HepG2 (cell line): ENCODE measurements at regions not wholly inside any gene's neighbourhood (a gene's known extent, or its start where the extent isn't known, plus 50 kb on each side); places are given as distances from the start of the nearest gene placed in this dataset.

Experiments used
- FIP1L1 ChIP-seq: fragments of 200-400 bp; formaldehyde crosslinking; IDR thresholded peaks from 2 replicates; pipeline ENCODE4 v1.6.1; 2018; ENCODE audit warnings: low read depth, mild to moderate bottlenecking, low read length, moderate library complexity, borderline replicate concordance; ENCODE audit not compliant: insufficient read depth
- FOXC1 ChIP-seq: sonication (generic); formaldehyde crosslinking; IDR thresholded peaks from 2 replicates; pipeline ENCODE4 v1.8.0; 2022; ENCODE audit warnings: mild to moderate bottlenecking, missing genetic modification reagents, borderline replicate concordance
- SMAD1 ChIP-seq: sonication (generic); formaldehyde crosslinking; IDR thresholded peaks from 2 replicates; pipeline ENCODE4 v1.4.0; 2020; ENCODE audit warnings: missing genetic modification reagents, low read depth, mild to moderate bottlenecking, borderline replicate concordance
- SOX13 ChIP-seq, 3 experiments: fragments of 450-650 bp in 1 of 3; sonication (generic) in 1 of 3; formaldehyde crosslinking in 1 of 3; IDR thresholded peaks in 2 of 3; conservative IDR thresholded peaks in 1 of 3; 2 replicates each; pipeline versions ENCODE4 v1.5.0 to v1.6.1; 2016 to 2020; ENCODE audit warnings: antibody characterized with exemption in 1 of 3, mild to moderate bottlenecking in 1 of 3, missing compliant biosample characterization in 1 of 3, missing genetic modification reagents in 1 of 3, moderate library complexity in 1 of 3
- SP4 ChIP-seq: sonication (generic); formaldehyde crosslinking; IDR thresholded peaks from 2 replicates; pipeline ENCODE4 v1.8.1; 2023; ENCODE audit warnings: mild to moderate bottlenecking, missing genetic modification reagents
- TGIF2 ChIP-seq: IDR thresholded peaks from 2 replicates; pipeline ENCODE4 v1.6.1; 2016; ENCODE audit warnings: control low read depth, missing compliant biosample characterization
- ZFP1 ChIP-seq: IDR thresholded peaks from 2 replicates; pipeline ENCODE4 v1.6.1; 2016
- ZFP41 ChIP-seq: sonication (generic); formaldehyde crosslinking; IDR thresholded peaks from 2 replicates; pipeline ENCODE4 v1.4.0; 2020; ENCODE audit warnings: mild to moderate bottlenecking, missing genetic modification reagents, borderline replicate concordance
- ZFP82 ChIP-seq: sonication (generic); formaldehyde crosslinking; IDR thresholded peaks from 2 replicates; pipeline ENCODE4 v1.5.1; 2020; ENCODE audit warnings: mild to moderate bottlenecking, missing genetic modification reagents, borderline replicate concordance
- ZFY ChIP-seq: sonication (generic); formaldehyde crosslinking; IDR thresholded peaks from 2 replicates; pipeline ENCODE4 v1.4.0; 2020; ENCODE audit warnings: missing genetic modification reagents
- ZNF891 ChIP-seq: sonication (generic); formaldehyde crosslinking; IDR thresholded peaks from 2 replicates; pipeline ENCODE4 v1.5.0; 2020; ENCODE audit warnings: mild to moderate bottlenecking, missing genetic modification reagents
- TF ChIP-seq, protein P1 (sequence below): sonication (generic); formaldehyde crosslinking; IDR thresholded peaks from 2 replicates; pipeline ENCODE4 v1.4.0; 2020; ENCODE audit warnings: mild to moderate bottlenecking, missing genetic modification reagents, borderline replicate concordance
- TF ChIP-seq, protein P2 (sequence below): sonication (generic); formaldehyde crosslinking; conservative IDR thresholded peaks from 2 replicates; pipeline ENCODE4 v1.4.0; 2020; ENCODE audit warnings: missing genetic modification reagents
- TF ChIP-seq, protein P3 (sequence below): fragments of 450-650 bp; IDR thresholded peaks from 2 replicates; pipeline ENCODE4 v1.6.1; 2016
- TF ChIP-seq, protein P4 (sequence below): sonication (generic); formaldehyde crosslinking; conservative IDR thresholded peaks from 2 replicates; pipeline ENCODE4 v1.4.0; 2020; ENCODE audit warnings: missing genetic modification reagents
- TF ChIP-seq, protein P5 (sequence below): sonication (generic); formaldehyde crosslinking; IDR thresholded peaks from 2 replicates; pipeline ENCODE4 v1.8.0; 2022; ENCODE audit warnings: mild to moderate bottlenecking, missing genetic modification reagents, borderline replicate concordance
- TF ChIP-seq, protein P6 (sequence below): IDR thresholded peaks from 2 replicates; pipeline ENCODE4 v1.6.1; 2016; ENCODE audit warnings: control low read depth

DNA sequence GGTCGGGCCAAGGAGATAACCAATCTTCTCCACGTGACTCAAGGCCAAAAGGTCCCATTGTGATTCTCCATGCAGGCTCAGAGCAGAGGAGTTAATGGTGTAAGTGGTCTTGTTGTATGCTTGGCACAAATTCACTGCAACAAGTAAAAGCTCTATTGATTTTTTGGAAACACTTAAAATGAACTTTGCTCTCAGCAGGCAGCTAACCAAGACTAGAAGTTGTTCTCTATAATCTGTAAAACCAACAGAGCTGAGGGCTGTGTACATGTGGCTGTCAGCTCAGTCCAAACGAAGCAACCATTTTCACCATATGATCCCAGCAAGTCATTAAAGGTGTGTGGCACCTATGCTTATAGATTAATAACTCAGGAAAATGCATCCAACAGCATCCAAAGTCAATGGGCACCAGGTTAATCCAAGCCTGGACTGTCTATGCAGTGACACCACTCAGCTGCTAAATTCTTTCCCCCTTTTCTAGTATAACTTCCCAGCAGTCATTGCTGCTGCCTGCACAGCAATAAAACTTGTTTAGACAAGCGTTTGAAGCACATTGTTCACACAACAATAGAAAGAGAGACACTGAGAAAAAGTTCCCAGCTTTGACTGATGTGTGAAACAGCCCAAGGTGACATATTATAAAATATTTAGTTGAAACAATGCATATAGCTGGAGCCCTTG, 603.8 kb upstream of the ADAMTS9 start (continued):
- TF ChIP-seq, protein P1, sequence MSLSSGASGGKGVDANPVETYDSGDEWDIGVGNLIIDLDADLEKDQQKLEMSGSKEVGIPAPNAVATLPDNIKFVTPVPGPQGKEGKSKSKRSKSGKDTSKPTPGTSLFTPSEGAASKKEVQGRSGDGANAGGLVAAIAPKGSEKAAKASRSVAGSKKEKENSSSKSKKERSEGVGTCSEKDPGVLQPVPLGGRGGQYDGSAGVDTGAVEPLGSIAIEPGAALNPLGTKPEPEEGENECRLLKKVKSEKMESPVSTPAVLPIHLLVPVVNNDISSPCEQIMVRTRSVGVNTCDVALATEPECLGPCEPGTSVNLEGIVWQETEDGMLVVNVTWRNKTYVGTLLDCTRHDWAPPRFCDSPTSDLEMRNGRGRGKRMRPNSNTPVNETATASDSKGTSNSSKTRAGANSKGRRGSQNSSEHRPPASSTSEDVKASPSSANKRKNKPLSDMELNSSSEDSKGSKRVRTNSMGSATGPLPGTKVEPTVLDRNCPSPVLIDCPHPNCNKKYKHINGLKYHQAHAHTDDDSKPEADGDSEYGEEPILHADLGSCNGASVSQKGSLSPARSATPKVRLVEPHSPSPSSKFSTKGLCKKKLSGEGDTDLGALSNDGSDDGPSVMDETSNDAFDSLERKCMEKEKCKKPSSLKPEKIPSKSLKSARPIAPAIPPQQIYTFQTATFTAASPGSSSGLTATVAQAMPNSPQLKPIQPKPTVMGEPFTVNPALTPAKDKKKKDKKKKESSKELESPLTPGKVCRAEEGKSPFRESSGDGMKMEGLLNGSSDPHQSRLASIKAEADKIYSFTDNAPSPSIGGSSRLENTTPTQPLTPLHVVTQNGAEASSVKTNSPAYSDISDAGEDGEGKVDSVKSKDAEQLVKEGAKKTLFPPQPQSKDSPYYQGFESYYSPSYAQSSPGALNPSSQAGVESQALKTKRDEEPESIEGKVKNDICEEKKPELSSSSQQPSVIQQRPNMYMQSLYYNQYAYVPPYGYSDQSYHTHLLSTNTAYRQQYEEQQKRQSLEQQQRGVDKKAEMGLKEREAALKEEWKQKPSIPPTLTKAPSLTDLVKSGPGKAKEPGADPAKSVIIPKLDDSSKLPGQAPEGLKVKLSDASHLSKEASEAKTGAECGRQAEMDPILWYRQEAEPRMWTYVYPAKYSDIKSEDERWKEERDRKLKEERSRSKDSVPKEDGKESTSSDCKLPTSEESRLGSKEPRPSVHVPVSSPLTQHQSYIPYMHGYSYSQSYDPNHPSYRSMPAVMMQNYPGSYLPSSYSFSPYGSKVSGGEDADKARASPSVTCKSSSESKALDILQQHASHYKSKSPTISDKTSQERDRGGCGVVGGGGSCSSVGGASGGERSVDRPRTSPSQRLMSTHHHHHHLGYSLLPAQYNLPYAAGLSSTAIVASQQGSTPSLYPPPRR = peak; percentile 45; the same call in 1 of the 2 replicates
- TF ChIP-seq SOX13 (IDR thresholded peaks at IDR 0.05) (no peak), SOX13 (CRISPR knock-in tag; conservative IDR thresholded peaks at IDR 0.05 in 1 of 2, IDR thresholded peaks at IDR 0.05 in 1 of 2) (peak in 1 of 2 experiments; percentile 69; a peak in 2 of 4 replicates), FIP1L1 (no peak), FOXC1 (CRISPR knock-in tag) (no peak), ZFP1 (no peak), ZNF891 (CRISPR knock-in tag) (no peak), ZFP41 (no peak), SMAD1 (CRISPR knock-in tag) (no peak), ZFY (CRISPR knock-in tag) (no peak), SP4 (no peak), TGIF2 (peak; percentile 91; the same call in 1 of the 2 replicates), ZFP82 (CRISPR knock-in tag) (no peak)
- TF ChIP-seq, protein P2, sequence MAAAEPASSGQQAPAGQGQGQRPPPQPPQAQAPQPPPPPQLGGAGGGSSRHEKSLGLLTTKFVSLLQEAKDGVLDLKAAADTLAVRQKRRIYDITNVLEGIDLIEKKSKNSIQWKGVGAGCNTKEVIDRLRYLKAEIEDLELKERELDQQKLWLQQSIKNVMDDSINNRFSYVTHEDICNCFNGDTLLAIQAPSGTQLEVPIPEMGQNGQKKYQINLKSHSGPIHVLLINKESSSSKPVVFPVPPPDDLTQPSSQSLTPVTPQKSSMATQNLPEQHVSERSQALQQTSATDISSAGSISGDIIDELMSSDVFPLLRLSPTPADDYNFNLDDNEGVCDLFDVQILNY (CRISPR knock-in tag) = no peak
- TF ChIP-seq, protein P3, sequence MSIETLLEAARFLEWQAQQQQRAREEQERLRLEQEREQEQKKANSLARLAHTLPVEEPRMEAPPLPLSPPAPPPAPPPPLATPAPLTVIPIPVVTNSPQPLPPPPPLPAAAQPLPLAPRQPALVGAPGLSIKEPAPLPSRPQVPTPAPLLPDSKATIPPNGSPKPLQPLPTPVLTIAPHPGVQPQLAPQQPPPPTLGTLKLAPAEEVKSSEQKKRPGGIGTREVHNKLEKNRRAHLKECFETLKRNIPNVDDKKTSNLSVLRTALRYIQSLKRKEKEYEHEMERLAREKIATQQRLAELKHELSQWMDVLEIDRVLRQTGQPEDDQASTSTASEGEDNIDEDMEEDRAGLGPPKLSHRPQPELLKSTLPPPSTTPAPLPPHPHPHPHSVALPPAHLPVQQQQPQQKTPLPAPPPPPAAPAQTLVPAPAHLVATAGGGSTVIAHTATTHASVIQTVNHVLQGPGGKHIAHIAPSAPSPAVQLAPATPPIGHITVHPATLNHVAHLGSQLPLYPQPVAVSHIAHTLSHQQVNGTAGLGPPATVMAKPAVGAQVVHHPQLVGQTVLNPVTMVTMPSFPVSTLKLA = no peak
- TF ChIP-seq, protein P4, sequence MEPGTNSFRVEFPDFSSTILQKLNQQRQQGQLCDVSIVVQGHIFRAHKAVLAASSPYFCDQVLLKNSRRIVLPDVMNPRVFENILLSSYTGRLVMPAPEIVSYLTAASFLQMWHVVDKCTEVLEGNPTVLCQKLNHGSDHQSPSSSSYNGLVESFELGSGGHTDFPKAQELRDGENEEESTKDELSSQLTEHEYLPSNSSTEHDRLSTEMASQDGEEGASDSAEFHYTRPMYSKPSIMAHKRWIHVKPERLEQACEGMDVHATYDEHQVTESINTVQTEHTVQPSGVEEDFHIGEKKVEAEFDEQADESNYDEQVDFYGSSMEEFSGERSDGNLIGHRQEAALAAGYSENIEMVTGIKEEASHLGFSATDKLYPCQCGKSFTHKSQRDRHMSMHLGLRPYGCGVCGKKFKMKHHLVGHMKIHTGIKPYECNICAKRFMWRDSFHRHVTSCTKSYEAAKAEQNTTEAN (CRISPR knock-in tag) = no peak
- TF ChIP-seq, protein P5, sequence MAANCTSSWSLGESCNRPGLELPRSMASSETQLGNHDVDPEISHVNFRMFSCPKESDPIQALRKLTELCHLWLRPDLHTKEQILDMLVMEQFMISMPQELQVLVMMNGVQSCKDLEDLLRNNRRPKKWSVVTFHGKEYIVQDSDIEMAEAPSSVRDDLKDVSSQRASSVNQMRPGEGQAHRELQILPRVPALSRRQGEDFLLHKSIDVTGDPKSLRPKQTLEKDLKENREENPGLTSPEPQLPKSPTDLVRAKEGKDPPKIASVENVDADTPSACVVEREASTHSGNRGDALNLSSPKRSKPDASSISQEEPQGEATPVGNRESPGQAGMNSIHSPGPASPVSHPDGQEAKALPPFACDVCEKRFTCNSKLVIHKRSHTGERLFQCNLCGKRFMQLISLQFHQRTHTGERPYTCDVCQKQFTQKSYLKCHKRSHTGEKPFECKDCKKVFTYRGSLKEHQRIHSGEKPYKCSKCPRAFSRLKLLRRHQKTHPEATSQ (CRISPR knock-in tag) = no peak
- TF ChIP-seq, protein P6, sequence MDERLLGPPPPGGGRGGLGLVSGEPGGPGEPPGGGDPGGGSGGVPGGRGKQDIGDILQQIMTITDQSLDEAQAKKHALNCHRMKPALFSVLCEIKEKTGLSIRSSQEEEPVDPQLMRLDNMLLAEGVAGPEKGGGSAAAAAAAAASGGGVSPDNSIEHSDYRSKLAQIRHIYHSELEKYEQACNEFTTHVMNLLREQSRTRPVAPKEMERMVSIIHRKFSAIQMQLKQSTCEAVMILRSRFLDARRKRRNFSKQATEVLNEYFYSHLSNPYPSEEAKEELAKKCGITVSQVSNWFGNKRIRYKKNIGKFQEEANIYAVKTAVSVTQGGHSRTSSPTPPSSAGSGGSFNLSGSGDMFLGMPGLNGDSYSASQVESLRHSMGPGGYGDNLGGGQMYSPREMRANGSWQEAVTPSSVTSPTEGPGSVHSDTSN = no peak
